ENCODE measurements at regions not wholly inside any gene's neighbourhood (a gene's known extent, or its start where the extent isn't known, plus 50 kb on each side); places are given as distances from the start of the nearest gene placed in this dataset.
"Not testable (repeated sequence)": the region's sequence is repeated elsewhere in the genome, so short reads cannot be mapped to it uniquely, and the experiment has no call there.

GRCh38 chr6:14297118-14297517 lies 179.5 kb downstream of the CD83 start:
- TF ChIP-seq, protein P1, sequence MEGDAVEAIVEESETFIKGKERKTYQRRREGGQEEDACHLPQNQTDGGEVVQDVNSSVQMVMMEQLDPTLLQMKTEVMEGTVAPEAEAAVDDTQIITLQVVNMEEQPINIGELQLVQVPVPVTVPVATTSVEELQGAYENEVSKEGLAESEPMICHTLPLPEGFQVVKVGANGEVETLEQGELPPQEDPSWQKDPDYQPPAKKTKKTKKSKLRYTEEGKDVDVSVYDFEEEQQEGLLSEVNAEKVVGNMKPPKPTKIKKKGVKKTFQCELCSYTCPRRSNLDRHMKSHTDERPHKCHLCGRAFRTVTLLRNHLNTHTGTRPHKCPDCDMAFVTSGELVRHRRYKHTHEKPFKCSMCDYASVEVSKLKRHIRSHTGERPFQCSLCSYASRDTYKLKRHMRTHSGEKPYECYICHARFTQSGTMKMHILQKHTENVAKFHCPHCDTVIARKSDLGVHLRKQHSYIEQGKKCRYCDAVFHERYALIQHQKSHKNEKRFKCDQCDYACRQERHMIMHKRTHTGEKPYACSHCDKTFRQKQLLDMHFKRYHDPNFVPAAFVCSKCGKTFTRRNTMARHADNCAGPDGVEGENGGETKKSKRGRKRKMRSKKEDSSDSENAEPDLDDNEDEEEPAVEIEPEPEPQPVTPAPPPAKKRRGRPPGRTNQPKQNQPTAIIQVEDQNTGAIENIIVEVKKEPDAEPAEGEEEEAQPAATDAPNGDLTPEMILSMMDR (IDR thresholded peaks at IDR 0.05) = not testable (repeated sequence)
- not testable (repeated sequence) for TF ChIP-seq POLR2A, POLR2AphosphoS5 (IDR thresholded peaks at IDR 0.05)

All from sigmoid colon (tissue), 4 donors.